Activated T-cell treated with anti-CD3 and anti-CD28 coated beads, Interleukin-2, amount 50 U/mL, for 48 hours (primary cell): ENCODE measurements at regions not wholly inside any gene's neighbourhood (a gene's known extent, or its start where the extent isn't known, plus 50 kb on each side); places are given as distances from the start of the nearest gene placed in this dataset.

Source experiments
- DNase-seq, 2 experiments: peaks; one replicate each; pipeline ENCODE4 v3.0.0-alpha.2; 2020

DNA sequence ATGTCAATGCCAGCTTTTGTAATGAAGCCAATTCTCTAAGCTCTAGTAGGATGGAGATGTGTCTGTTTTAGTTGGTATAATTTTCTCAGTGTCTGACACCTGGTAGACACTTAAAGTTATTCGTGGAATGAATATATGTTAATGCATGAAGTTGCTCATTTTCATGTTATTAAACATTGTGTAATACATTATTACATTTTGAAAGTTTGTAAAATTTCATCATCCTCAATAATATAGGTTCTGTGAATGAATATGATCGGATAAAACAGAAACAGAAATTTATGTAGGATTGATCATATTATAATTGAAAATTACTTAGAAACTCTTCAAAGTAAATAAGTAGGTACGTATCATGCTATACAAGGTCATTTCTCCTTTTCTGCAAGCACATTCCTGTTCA lies 625.3 kb downstream of the PLA2G4A start:
- DNase-seq, result no peak

DNA sequence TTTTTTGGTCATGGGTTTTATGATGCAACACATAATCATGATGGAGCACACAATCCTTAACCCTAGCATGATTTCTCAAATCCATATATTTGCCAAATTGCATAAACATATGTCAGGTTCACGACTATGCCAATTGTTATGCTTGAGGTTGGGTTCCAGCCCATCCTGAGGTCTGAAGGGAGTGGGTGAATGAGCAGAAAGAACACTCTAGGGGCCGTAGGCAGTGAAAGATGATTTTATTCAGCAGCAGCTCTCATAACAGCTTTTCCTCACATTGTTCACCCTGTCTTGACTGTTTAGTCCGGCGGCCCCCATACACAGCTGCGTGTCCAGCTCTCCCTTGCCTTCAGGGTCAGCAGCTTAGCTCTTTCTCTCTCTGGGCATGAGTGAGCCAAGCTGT lies 627.7 kb downstream of the PLA2G4A start:
- no peak for DNase-seq

DNA sequence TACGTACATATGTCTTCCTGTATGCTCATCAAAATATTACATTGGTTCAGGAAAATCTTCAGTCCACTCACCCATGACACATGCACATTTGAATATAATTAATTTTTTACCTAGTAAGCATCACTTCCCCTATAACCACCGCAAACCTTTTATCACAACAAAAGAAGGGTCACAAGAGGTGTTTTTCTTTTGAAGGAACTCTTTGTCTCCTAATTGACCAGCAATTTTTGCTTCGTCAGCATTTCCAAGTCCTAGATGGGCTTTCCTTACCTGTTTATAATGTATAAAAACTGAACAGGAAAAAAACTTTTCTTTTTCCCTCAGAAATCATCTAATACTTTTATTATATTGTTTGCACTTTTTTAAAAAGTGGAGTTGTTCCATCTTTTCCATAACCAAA lies 631.3 kb downstream of the PLA2G4A start:
- no peak for DNase-seq

DNA sequence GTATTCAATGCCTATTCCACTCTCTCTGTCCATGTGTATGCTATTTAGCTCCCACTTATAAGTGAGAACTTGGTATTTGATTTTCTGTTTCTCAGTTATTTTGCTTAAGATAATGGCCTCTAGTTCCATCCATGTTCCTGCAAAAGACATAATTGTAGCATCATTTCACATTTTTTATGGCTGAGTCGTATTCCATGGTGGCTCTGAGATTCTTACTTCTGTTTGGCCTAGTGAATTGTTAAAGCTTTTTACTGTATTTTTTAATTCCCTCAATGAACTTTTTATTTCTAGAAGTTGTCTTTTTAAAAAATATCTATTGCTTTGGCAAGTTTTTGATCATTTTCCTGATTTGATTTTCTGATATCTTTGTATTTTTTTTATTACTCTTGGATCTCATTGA lies 635.6 kb downstream of the PLA2G4A start:
- DNase-seq, result no peak

DNA sequence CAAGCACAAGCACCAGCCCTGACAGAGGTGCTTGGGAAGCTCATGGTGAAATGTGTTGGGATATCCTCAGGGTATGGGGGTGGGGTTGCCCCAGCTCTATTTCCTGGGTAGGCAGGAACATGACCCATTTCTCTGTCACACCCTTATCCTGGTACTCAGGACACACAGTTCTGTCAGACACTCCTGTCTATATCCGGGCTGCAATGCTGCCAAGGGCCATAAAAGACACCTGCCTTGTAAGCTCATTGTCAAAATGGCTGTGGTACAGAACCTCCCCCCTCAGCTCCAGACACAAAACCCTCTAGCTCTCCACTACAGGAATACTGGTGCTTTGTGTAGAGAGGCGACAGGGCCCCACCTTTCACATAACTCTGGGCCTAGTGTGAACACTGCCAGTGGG lies 636.7 kb downstream of the PLA2G4A start:
- DNase-seq, result no peak

DNA sequence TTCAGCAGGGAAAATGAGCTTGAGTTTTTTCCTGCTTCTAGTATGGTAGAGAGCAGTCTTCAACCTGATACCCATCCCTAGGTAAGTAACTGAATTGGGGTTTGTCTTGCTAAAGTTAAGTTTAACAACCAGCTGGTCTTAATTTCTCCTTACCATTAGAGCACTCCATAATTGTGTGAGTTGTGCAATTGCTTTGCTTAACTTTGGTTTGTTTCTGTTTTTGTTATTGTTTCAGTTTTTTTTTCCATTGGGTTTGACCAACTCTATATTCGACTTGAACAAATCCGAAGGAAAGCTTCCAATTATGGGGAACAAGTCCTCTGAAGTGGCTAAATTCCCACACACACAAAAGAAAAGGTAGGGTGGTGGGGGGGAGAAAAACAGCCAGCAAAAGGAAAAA lies 641.1 kb downstream of the PLA2G4A start:
- no peak for DNase-seq

DNA sequence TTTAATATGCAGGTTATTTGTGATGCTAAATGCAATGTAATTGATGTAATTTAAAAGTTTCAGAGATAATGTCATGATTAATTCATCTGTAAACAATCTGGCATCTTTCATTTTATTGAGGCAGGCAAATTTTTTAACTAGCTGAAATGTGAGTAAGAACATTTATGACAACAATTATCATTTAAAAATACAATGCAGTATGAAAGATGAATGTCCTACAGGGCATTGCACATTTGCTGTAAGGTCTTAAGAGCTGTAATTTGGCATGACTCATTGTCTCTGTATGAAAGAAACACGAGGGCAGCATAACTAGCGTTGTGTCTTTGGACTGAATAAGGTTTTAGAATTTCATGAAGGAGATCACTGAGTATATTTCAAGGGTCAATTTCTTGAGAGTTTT lies 642.8 kb downstream of the PLA2G4A start:
- no peak for DNase-seq

DNA sequence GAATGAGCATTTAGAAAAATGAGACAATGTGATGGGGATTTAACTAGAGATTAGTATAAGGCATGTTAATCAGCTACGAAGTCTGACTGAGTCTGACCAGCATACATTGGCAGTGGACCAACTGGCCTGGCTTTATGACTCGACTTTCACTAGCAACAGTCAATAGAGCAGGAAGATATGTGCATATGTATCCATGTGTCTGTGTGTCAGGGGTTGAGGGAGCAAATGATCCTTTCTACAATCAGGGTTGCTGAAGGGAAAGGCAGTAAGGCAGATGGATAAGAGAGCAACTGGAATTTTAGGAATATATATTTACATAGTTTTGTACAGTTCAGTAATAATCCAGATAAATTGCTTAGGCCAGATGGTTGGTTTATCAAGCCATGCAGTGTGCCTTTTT lies 645.6 kb downstream of the PLA2G4A start:
- DNase-seq, result no peak

DNA sequence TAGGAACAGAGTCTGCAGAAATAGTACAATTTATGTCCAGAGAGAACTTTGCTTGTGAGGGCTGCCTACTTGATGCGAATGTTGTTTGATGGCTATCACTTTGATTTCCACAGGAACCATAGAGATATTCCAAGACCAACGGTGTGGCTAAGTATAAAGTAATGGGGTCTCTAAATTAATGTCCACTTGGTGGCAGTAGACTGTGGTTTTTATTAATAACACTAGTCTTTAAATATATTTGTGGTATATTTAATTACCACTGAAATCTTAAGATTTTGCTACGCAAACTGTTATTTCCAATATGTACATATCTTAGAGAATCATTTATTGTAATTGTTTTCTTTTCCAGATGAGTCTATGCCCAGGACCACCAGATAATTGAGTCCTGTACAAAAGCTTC lies 647.9 kb downstream of the PLA2G4A start:
- DNase-seq, result no peak

DNA sequence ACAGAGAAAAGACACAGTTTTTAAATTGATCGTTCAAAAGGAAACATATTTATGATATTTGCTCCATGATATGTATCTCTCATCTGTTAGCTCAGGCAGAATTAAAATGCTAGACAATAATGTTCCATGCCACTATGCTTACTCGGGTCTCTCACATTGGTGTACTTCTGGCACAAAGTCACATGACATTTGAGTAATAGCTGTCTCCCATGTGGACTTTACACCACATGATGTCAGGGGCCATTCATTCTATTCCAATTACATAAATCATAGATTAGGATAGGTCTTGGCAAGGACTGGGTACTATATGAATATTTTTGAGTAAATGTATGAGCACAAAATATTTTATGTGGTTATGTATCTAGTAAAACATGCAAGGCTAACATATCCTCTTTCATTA lies 648.4 kb downstream of the PLA2G4A start:
- DNase-seq, result no peak

DNA sequence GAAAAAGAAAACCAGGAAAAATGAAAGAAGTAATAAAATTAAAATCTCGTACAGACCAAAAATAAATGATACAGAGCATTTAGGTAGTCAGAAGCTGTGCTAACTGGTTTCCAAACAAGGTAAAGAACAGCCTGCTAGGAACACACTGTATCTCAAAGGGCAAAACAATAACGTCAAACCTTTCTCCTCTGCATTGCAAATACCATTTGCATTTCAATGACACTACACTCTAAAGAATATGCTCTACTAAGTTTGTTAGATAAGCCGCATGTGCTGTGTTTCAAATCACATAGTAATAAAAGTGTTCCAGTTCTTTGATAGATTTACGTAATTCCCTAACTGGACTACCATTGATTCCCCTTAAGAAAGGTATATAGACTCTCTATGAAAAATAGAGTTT lies 648.8 kb downstream of the PLA2G4A start:
- no peak for DNase-seq

DNA sequence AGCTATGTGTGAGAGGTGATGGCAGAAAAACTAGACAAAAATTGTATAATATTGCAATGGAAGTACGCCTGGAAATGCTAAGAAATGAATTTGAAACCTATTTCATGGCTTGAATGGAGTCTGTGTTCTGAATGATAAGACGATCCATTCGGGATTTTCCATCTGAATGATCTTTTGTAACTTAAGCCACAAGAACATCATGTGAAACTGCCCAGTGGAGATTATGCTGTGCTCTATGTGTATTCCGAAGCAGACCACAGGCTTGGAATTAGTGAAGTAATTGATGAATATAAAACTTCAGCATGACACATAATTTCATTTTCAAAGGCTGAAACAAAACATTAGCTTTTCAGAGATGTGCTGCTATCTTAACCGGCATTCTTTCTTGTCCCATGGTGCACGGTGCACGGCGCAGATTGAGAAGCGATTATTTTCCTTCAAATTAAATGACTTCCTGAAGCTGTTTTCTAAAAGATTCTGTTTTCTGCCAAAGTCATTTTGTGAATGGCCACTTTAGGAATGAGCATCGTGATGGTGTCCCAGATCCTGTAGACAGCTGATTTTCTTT lies 652.9 kb downstream of the PLA2G4A start:
- no peak for DNase-seq

DNA sequence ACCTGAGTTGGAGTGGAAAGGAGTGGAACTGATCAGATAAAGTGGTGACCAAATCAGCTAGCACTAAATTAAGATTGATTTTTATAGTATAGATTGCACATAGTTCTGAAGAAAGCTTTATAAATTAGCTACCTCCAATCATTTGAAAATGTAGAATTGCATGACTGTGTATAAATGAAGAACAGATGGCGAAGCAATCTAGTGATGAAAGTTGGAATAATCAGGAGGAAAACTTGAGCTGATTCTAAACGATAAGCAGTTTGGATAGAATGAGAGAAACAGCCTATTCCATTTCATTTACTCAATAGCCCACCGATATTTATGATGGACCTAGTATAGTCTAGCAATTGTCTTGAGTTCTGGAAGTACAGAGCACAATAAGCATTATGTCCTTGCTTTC lies 661.5 kb downstream of the PLA2G4A start:
- DNase-seq, result no peak

DNA sequence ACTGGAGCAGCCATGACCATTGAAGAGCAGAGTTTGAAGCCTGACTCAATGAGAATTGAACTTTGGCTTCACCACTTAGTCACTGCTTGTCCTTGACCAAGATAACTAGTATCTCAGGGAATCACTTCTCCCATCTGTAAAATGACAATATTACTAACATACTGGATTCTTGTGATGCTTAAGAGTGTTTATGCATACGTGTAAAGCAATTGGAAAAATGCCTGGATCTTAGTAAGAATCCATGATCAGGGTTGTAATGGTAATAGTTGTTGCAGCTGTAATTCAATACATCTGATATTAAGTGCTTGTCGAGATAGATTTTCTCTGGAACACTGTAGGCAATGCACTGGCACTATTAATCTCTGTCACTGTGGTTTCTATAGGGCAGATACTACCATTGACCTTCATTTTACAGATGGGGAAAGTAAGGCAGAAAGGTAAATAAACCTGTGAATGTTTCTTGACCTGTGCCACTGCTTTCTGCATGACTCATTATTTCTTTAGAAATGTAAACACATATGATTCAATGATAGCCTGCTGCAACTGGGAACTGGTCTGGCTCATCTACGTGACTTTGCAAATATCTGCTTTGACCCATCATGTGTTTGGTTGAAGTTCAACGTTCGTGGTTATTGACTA lies 662.5 kb downstream of the PLA2G4A start:
- no peak for DNase-seq

DNA sequence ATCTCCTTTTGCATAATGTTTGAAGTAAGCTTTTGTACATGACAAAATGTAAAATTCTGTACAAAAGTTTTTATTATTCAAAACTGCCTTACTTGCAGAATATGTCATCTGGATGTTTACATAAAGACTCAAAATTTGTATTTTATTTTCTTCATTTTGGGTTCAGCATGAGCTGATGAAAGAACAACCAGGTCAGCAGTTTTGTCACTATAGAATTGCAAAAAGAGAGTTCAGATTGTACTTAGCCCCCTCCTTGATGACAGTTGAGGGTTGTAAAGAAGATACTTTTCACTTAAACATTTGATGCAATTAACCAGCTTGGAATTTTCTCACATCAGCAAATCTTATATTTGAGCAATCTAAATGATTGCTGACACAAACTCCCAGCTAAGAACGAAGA lies 669.3 kb downstream of the PLA2G4A start:
- no peak for DNase-seq

DNA sequence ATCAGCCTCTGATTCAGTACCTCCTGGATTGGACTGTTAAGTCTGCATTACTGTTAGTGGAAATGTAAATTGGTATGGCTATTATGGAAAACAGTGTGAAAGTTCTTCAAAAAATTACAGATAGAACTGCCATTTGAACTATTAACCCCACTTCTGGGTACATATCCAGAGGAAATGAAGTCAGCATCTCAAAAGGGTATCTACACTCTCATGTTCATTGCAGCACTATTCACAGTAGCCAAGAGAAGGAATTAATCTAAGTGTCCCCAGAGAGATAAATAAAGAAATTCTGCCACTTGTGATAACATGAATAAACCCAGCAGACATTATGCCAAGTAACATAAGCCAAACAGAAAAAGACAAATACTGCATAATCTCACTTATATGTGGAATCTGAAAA lies 676.0 kb downstream of the PLA2G4A start:
- DNase-seq, result no peak

DNA sequence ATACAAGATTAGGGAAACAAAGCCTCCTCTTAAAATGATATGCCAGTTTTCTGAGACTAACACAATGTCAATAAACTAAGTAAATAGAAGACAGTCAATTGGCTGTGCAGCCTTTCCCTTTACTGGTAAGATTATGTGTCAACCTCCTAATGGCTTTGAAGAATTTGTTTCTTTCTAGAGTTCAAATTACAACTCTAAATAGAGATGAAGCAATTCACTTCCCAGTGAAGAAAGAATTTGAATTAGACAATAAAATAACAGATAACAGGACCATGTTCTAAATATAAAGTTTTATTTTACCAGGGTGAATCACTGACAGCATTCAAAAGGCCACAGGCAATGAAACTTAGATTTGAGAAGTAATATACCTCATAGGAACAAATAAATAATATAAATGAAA lies 680.3 kb downstream of the PLA2G4A start:
- DNase-seq, result no peak

DNA sequence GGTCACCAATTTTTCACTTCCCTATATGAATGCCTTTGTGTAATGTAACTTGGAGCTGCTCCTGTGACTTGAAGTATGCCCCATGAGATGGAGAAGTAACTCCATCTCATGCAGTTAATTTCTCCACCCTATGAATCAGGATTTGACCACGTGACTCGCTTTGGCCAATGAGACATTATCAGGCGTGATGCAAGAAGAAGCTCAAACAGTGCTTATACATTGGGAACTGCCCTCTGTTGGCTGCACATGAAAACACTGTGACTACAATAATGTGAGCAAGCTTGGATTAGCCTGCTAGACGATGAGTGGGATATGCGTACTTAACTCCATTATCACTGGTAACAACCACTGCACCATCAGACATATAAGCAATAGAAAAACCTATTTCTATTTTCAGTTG lies 684.4 kb downstream of the PLA2G4A start:
- DNase-seq, result no peak

DNA sequence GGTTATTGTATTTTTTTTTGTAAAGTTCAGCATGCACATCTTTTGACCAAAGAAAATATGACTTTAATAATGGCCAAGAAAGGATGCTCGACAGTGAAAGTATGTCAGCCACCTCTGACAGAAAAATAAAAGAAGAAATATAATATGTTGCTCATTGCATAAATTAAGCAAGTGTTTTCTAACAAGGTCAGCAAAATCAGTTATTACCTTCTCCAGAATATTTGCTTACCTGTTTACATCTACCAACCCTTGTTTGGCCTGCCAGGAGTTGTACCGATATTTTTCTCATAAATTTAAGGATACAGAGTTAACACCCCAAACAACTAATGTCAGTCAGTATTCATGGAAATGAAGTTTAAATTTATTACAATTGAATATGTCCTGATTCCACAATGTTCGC lies 685.4 kb downstream of the PLA2G4A start:
- no peak for DNase-seq

DNA sequence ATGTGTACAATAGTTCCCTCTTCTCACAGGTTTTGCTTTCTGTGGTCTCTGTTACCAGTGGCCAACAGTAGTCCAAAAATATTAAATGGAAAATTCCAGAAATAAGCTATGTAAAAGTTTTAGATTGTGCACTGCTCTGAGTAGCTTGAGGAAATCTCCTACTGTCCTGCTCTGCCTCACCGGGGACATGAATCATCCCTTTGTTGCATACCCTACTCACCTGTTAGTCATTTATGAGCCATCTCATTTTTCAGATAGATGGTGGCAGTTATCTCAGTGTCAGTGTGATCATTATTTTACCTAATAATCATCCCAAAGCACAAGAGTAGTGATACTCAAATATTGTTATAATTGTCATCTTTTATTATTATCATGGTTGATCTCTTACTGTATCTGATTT lies 688.1 kb downstream of the PLA2G4A start:
- no peak for DNase-seq

DNA sequence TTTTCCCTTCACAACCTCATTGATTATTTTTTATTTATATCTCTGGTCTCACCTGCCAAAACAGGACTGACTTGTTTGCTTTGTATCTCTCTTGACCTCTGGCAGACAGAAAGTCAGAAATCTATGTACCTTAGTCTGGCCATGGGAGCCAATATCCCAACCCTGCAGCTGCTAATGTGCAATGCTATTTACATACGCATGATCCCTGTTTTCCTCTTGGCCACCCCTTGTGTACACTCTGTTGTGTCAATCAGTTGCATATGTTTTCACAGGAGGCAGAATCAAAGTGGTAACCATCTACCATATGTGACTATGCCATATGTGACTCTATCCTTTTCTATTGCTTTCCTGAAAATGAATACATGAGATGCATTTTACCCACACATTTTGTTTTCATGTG lies 688.8 kb downstream of the PLA2G4A start:
- no peak for DNase-seq

DNA sequence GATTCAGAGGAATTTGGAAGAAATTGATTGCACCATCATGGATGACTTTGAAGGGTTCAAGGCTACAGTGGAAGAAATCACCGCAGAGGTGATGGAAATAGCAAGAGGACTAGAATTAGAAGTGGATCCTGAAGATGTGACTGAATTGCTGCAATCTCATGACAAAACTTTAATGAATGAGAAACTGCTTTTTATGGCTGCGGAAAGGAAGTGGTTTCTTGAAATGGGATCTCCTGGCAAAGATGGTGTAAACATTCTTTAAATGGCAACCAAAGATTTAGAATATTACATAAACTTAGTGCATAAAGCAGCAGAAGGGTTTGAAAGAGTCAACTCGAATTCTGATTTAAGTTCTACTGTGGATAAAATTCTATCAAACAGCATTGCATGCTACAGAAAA lies 698.6 kb downstream of the PLA2G4A start:
- DNase-seq, result no peak

DNA sequence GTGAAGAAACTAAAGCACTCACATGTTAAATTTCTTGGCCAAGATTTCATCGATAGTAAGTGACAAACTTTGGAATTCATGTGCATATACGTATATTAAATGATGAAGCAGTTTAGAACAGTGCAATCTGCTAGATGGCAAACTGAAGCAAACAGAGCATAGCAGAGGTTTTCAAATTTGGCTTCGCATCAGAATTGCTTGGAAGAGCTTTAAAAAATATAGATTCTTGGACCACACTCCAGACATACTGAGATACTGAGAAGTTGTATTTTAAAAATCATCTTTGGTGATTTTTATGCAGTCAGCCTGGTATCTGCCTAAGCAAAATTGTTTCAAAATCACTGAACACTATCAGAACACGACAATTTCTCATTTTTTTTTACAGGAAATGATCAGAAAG lies 709.2 kb downstream of the PLA2G4A start:
- DNase-seq, result no peak

DNA sequence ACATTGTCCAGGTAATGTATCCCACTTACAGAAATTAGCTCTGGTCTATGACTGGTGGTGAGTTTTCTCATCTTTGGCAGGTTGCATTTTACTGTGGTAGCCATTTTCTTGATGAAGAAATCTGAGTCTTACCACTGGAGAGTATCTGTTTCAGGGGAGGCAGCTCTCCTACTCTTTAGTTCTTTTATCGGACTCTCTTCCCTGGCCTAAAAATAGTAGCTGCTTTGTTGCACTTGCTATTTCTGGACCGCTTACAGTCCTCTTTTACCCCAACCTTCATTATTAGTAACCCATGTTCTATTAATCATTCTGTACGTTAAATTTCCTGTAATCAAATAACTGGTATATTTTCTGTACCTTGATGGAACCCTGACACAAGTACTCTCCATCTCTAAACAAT lies 720.8 kb downstream of the PLA2G4A start:
- DNase-seq, result no peak

DNA sequence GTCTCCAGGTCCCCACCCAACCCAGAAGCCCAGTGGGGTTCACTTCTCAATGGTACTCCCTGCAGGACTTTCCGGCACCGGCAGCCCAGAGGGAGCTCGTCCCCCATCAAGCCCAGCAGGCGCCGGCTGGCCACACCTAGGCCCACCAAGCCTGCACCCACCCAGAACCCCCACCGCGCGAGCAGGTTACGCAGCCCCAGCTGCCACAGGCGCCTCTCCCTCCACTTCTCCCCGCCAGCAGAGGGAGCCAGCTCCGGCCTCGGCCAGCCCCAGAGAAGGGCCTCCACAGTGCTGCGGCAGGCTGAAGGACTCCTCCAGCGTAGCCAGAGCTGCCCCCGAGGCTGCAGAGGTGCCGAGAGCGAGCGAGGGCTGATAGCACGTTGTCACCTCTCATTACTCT lies 722.3 kb downstream of the PLA2G4A start:
- no peak for DNase-seq

DNA sequence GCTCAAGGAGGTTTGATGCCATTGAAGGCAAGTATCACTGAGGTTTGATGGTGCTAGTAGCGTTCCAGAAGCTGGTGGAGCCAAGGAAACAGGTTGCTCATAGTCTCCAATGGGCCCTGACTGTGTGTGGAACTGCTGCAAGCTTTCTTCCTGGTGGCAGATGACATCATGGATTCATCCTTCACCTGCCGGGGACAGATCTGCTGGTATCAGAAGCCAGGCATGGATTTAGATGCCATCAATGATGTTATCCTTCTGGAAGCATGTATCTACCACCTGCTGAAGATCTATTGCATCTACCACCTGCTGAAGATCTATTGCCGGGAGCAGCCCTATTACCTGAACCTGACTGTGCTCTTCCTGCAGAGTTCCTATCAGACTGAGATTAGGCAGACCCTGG lies 734.4 kb downstream of the PLA2G4A start:
- no peak for DNase-seq
